AG10803 (cell line): ENCODE measurements at regions not wholly inside any gene's neighbourhood (a gene's known extent, or its start where the extent isn't known, plus 50 kb on each side); places are given as distances from the start of the nearest gene placed in this dataset.

Experiments
- DNase-seq: peaks from one replicate; pipeline ENCODE4 v3.0.0; 2010; ENCODE audit warnings: low read depth
- H3K4me3 ChIP-seq: 2 replicates; pipeline ENCODE4 v1.5.1; 2011; ENCODE audit warnings: mild to moderate bottlenecking, low read length, control low read depth
- CTCF ChIP-seq: conservative IDR thresholded peaks from 2 replicates; pipeline ENCODE4 v1.5.1; 2011; ENCODE audit warnings: mild to moderate bottlenecking, low read length, control low read depth, inconsistent platforms

GRCh38 chr16:50463581-50464324 lies 84.4 kb upstream of the NKD1 start:
- no peak for DNase-seq

GRCh38 chr16:50462793-50463507 lies 85.2 kb upstream of the NKD1 start:
- DNase-seq = no peak
- TF ChIP-seq CTCF = no peak
- no peak overlapping the region for H3K4me3 ChIP-seq

More at GRCh38 chr16:50463581-50464324, 84.4 kb upstream of the NKD1 start:
- TF ChIP-seq CTCF = no peak
- H3K4me3 ChIP-seq = no peak overlapping the region

GRCh38 chr16:50461400-50461760 lies 86.8 kb upstream of the NKD1 start:
- no peak for DNase-seq
- H3K4me3 ChIP-seq = no peak overlapping the region
- no peak for TF ChIP-seq CTCF

- no peak for DNase-seq
- no peak for TF ChIP-seq CTCF
- no peak overlapping the region for H3K4me3 ChIP-seq
These were observed 87.4 kb upstream of the NKD1 start for GRCh38 chr16:50460538-50461399.

GRCh38 chr16:50459496-50460080 lies 88.6 kb upstream of the NKD1 start:
- TF ChIP-seq CTCF = no peak
- no peak overlapping the region for H3K4me3 ChIP-seq
- no peak for DNase-seq

GRCh38 chr16:50458667-50459495 lies 89.3 kb upstream of the NKD1 start:
- no peak overlapping the region for H3K4me3 ChIP-seq
- TF ChIP-seq CTCF = no peak
- no peak for DNase-seq
